Activated CD8-positive, alpha-beta memory T cell treated with anti-CD3 and anti-CD28 coated beads, Interleukin-2, amount 10 ng/mL, durations not matched to agents 7 days and 5 days (primary cell): ENCODE measurements at regions not wholly inside any gene's neighbourhood (a gene's known extent, or its start where the extent isn't known, plus 50 kb on each side); places are given as distances from the start of the nearest gene placed in this dataset.

Source experiments
- ATAC-seq: fragments of 150-1000 bp; cut with Tn5 transposase; one replicate; pipeline ENCODE4 v1.10.0; 2021; ENCODE audit warnings: moderate library complexity
- CTCF ChIA-PET: fragments of 350-600 bp; sonication (Branson Sonifier 250); formaldehyde crosslinking; loops from one replicate; lab custom pipeline; 2021; ENCODE audit warnings: antibody characterized with exemption; lab: Charles Lee
- DNase-seq: peaks from one replicate; pipeline ENCODE4 v3.0.0-alpha.2; 2020
- H3K27ac Mint-ChIP-seq: one replicate; pipeline ENCODE4 v1.8.0; 2021; ENCODE audit warnings: mild to moderate bottlenecking, mixed read lengths
- H3K27me3 Mint-ChIP-seq: one replicate; pipeline ENCODE4 v1.8.0; 2021; ENCODE audit warnings: mixed read lengths
- H3K36me3 Mint-ChIP-seq: one replicate; pipeline ENCODE4 v1.8.0; 2021; ENCODE audit warnings: mild to moderate bottlenecking, mixed read lengths
- H3K4me1 Mint-ChIP-seq: one replicate; pipeline ENCODE4 v1.8.0; 2021; ENCODE audit warnings: mixed read lengths
- H3K4me3 Mint-ChIP-seq: one replicate; pipeline ENCODE4 v1.8.0; 2021; ENCODE audit warnings: mild to moderate bottlenecking, moderate library complexity, mixed read lengths
- H3K9me3 Mint-ChIP-seq: one replicate; pipeline ENCODE4 v1.8.0; 2022; ENCODE audit warnings: low read depth, mixed read lengths

GRCh38 chr7:54072710-54073109 is 469.5 kb upstream of the VSTM2A start:
- Mint-ChIP-seq H3K27me3 (no peaks in the 10 kb centered on the region), H3K36me3 (no peaks in the 10 kb centered on the region), H3K9me3 (peaks cover 4% of the 10 kb centered on the region), H3K27ac (no peak overlapping the region), H3K4me1 (no peaks in the 10 kb centered on the region), H3K4me3 (no peak overlapping the region)
- ATAC-seq (no peak), DNase-seq (no peak)
- CTCF ChIA-PET = no interaction called here

GRCh38 chr7:54076616-54077015 is 465.6 kb upstream of the VSTM2A start:
- no peaks in the 10 kb centered on the region for H3K4me1 Mint-ChIP-seq
- DNase-seq (no peak), ATAC-seq (no peak)
- H3K36me3 Mint-ChIP-seq = no peaks in the 10 kb centered on the region
- H3K27me3 Mint-ChIP-seq = no peaks in the 10 kb centered on the region
- H3K27ac Mint-ChIP-seq = no peak overlapping the region
- H3K4me3 Mint-ChIP-seq = no peak overlapping the region
- CTCF ChIA-PET = no interaction called here
- peaks cover 12% of the 10 kb centered on the region for H3K9me3 Mint-ChIP-seq

GRCh38 chr7:54080525-54080924 is 461.6 kb upstream of the VSTM2A start:
- Mint-ChIP-seq H3K4me3 (no peak overlapping the region), H3K4me1 (no peaks in the 10 kb centered on the region), H3K27me3 (no peaks in the 10 kb centered on the region), H3K36me3 (no peaks in the 10 kb centered on the region), H3K27ac (no peak overlapping the region), H3K9me3 (peaks cover 9% of the 10 kb centered on the region)
- ATAC-seq = no peak
- CTCF ChIA-PET = no interaction called here
- DNase-seq = no peak

GRCh38 chr7:54080971-54081370 is 461.2 kb upstream of the VSTM2A start:
- Mint-ChIP-seq H3K9me3 (peaks cover 11% of the 10 kb centered on the region), H3K4me1 (no peaks in the 10 kb centered on the region), H3K4me3 (no peak overlapping the region), H3K36me3 (no peaks in the 10 kb centered on the region), H3K27ac (no peak overlapping the region), H3K27me3 (no peaks in the 10 kb centered on the region)
- no peak for ATAC-seq
- CTCF ChIA-PET = no interaction called here
- DNase-seq = no peak

- Mint-ChIP-seq H3K36me3 (no peaks in the 10 kb centered on the region), H3K4me1 (no peaks in the 10 kb centered on the region), H3K4me3 (no peak overlapping the region), H3K27me3 (no peaks in the 10 kb centered on the region), H3K9me3 (peaks cover 12% of the 10 kb centered on the region), H3K27ac (no peak overlapping the region)
- DNase-seq = no peak
- no peak for ATAC-seq
- CTCF ChIA-PET = no interaction called here
These were observed 457.8 kb upstream of the VSTM2A start for GRCh38 chr7:54084340-54084739.

GRCh38 chr7:54090652-54091213 is 451.4 kb upstream of the VSTM2A start:
- Mint-ChIP-seq H3K4me3 (no peak overlapping the region), H3K36me3 (no peaks in the 10 kb centered on the region), H3K27ac (no peak overlapping the region), H3K4me1 (no peaks in the 10 kb centered on the region), H3K27me3 (no peaks in the 10 kb centered on the region), H3K9me3 (peaks cover 5% of the 10 kb centered on the region)
- CTCF ChIA-PET = no interaction called here
- DNase-seq (no peak), ATAC-seq (no peak)

- Mint-ChIP-seq H3K4me1 (no peaks in the 10 kb centered on the region), H3K9me3 (peaks cover 2% of the 10 kb centered on the region), H3K36me3 (no peaks in the 10 kb centered on the region), H3K27ac (no peak overlapping the region), H3K4me3 (no peak overlapping the region), H3K27me3 (no peaks in the 10 kb centered on the region)
- CTCF ChIA-PET = no interaction called here
- DNase-seq = no peak
- ATAC-seq = no peak
These were observed 450.9 kb upstream of the VSTM2A start for GRCh38 chr7:54091322-54091721.

GRCh38 chr7:54097886-54098285 is 444.3 kb upstream of the VSTM2A start:
- Mint-ChIP-seq H3K36me3 (no peaks in the 10 kb centered on the region), H3K4me3 (no peak overlapping the region), H3K4me1 (no peaks in the 10 kb centered on the region), H3K9me3 (peaks cover 10% of the 10 kb centered on the region), H3K27me3 (no peaks in the 10 kb centered on the region), H3K27ac (no peak overlapping the region)
- CTCF ChIA-PET = no interaction called here
- DNase-seq (no peak), ATAC-seq (no peak)

- ATAC-seq (no peak), DNase-seq (no peak)
- Mint-ChIP-seq H3K4me1 (no peaks in the 10 kb centered on the region), H3K36me3 (no peaks in the 10 kb centered on the region), H3K27me3 (no peaks in the 10 kb centered on the region), H3K9me3 (peaks cover 11% of the 10 kb centered on the region), H3K4me3 (no peak overlapping the region), H3K27ac (no peak overlapping the region)
- CTCF ChIA-PET = no interaction called here
These were observed 432.7 kb upstream of the VSTM2A start for GRCh38 chr7:54109501-54109900.

- CTCF ChIA-PET = no interaction called here
- Mint-ChIP-seq H3K27me3 (no peaks in the 10 kb centered on the region), H3K36me3 (no peaks in the 10 kb centered on the region), H3K4me1 (no peaks in the 10 kb centered on the region), H3K4me3 (no peak overlapping the region), H3K27ac (no peak overlapping the region), H3K9me3 (peaks cover 13% of the 10 kb centered on the region)
- ATAC-seq (no peak), DNase-seq (no peak)
These were observed 430.2 kb upstream of the VSTM2A start for GRCh38 chr7:54111814-54112511.

- Mint-ChIP-seq H3K27ac (no peak overlapping the region), H3K36me3 (no peaks in the 10 kb centered on the region), H3K27me3 (no peaks in the 10 kb centered on the region), H3K4me1 (no peaks in the 10 kb centered on the region), H3K9me3 (peaks cover 11% of the 10 kb centered on the region), H3K4me3 (no peak overlapping the region)
- CTCF ChIA-PET = no interaction called here
- no peak for ATAC-seq
- no peak for DNase-seq
These were observed 429.6 kb upstream of the VSTM2A start for GRCh38 chr7:54112567-54112966.

- H3K36me3 Mint-ChIP-seq = no peaks in the 10 kb centered on the region
- CTCF ChIA-PET = no interaction called here
- peaks cover 11% of the 10 kb centered on the region for H3K9me3 Mint-ChIP-seq
- H3K4me1 Mint-ChIP-seq = no peaks in the 10 kb centered on the region
- no peak for ATAC-seq
- DNase-seq = no peak
- H3K4me3 Mint-ChIP-seq = no peak overlapping the region
- no peak overlapping the region for H3K27ac Mint-ChIP-seq
- H3K27me3 Mint-ChIP-seq = no peaks in the 10 kb centered on the region
These were observed 427.0 kb upstream of the VSTM2A start for GRCh38 chr7:54115028-54115763.

- Mint-ChIP-seq H3K36me3 (no peaks in the 10 kb centered on the region), H3K4me1 (no peaks in the 10 kb centered on the region), H3K4me3 (no peak overlapping the region), H3K9me3 (peaks cover 8% of the 10 kb centered on the region), H3K27ac (no peak overlapping the region), H3K27me3 (no peaks in the 10 kb centered on the region)
- no peak for DNase-seq
- ATAC-seq = no peak
- CTCF ChIA-PET = no interaction called here
These were observed 425.2 kb upstream of the VSTM2A start for GRCh38 chr7:54116956-54117355.

- H3K9me3 Mint-ChIP-seq = peaks cover 24% of the 10 kb centered on the region
- H3K27me3 Mint-ChIP-seq = no peaks in the 10 kb centered on the region
- DNase-seq = no peak
- H3K27ac Mint-ChIP-seq = no peak overlapping the region
- CTCF ChIA-PET = no interaction called here
- no peaks in the 10 kb centered on the region for H3K4me1 Mint-ChIP-seq
- no peak overlapping the region for H3K4me3 Mint-ChIP-seq
- ATAC-seq = no peak
- H3K36me3 Mint-ChIP-seq = no peaks in the 10 kb centered on the region
These were observed 413.1 kb upstream of the VSTM2A start for GRCh38 chr7:54129035-54129434.
